ENCODE measurements at regions not wholly inside any gene's neighbourhood (a gene's known extent, or its start where the extent isn't known, plus 50 kb on each side); places are given as distances from the start of the nearest gene placed in this dataset.

GRCh38 chr9:12874395-12874794 lies 99.6 kb downstream of the LURAP1L start:
- no peak for TF ChIP-seq EZH2 (IDR thresholded peaks at IDR 0.05)
- TF ChIP-seq FOXP2 (optimal IDR thresholded peaks at IDR 0.05; ENCODE audit: control extremely low read depth, extremely low read length, insufficient read depth): no peak
- TF ChIP-seq POLR2AphosphoS5 (IDR thresholded peaks at IDR 0.05; ENCODE audit: borderline replicate concordance, low read depth, low read length): no peak
- no peaks in the 10 kb centered on the region for H3K36me3 ChIP-seq (ENCODE audit: insufficient read depth, low read length)
- no peak overlapping the region for H3K27ac ChIP-seq
- DNase-seq (ENCODE audit: low read depth, low spot score): no peak
- no peaks in the 10 kb centered on the region for H3K9me3 ChIP-seq (ENCODE audit: low read depth, low read length)
- no peak overlapping the region for H3K9ac ChIP-seq (ENCODE audit: insufficient read length)
- H3K4me3 ChIP-seq: no peak overlapping the region

DNA sequence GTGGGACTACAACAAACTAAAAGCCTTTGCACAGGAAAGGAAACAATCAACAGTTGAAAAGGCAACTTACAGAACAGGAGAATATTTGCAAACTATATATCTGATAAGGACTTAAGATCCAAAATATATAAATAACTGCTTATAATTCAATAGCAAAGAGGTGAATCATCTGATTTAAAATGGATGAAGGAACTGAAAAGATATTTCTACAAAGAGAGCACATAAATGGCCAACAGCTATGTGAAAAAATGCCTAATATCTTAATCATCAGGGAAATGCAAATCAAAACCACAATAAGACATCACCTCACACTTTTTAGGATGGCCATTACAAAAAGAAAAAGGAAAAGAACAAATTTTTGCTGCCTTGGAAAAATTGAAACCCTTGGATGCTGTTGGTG lies 100.4 kb downstream of the LURAP1L start:
- TF ChIP-seq EZH2 (IDR thresholded peaks at IDR 0.05) (no peak), FOXP2 (optimal IDR thresholded peaks at IDR 0.05; ENCODE audit: control extremely low read depth, extremely low read length, insufficient read depth) (no peak), POLR2AphosphoS5 (IDR thresholded peaks at IDR 0.05; ENCODE audit: borderline replicate concordance, low read depth, low read length) (no peak)
- Histone ChIP-seq H3K27ac (no peak overlapping the region), H3K4me3 (no peak overlapping the region), H3K9ac (ENCODE audit: insufficient read length) (no peak overlapping the region), H3K36me3 (ENCODE audit: insufficient read depth, low read length) (no peaks in the 10 kb centered on the region), H3K9me3 (ENCODE audit: low read depth, low read length) (no peaks in the 10 kb centered on the region)
- no peak for DNase-seq (ENCODE audit: low read depth, low spot score)

GRCh38 chr9:12876872-12877271 lies 102.1 kb downstream of the LURAP1L start:
- DNase-seq (ENCODE audit: low read depth, low spot score): no peak
- no peak overlapping the region for H3K9ac ChIP-seq (ENCODE audit: insufficient read length)

GRCh38 chr9:12878351-12878978 lies 103.6 kb downstream of the LURAP1L start:
- Histone ChIP-seq H3K9ac (ENCODE audit: insufficient read length) (no peak overlapping the region), H3K4me3 (no peak overlapping the region), H3K36me3 (ENCODE audit: insufficient read depth, low read length) (no peaks in the 10 kb centered on the region), H3K27ac (no peak overlapping the region), H3K9me3 (ENCODE audit: low read depth, low read length) (no peaks in the 10 kb centered on the region)
- TF ChIP-seq FOXP2 (optimal IDR thresholded peaks at IDR 0.05; ENCODE audit: control extremely low read depth, extremely low read length, insufficient read depth): no peak
- TF ChIP-seq EZH2 (IDR thresholded peaks at IDR 0.05): no peak
- TF ChIP-seq POLR2AphosphoS5 (IDR thresholded peaks at IDR 0.05; ENCODE audit: borderline replicate concordance, low read depth, low read length): no peak
- DNase-seq (ENCODE audit: low read depth, low spot score): no peak

More at GRCh38 chr9:12876872-12877271, 102.1 kb downstream of the LURAP1L start:
- Histone ChIP-seq H3K36me3 (ENCODE audit: insufficient read depth, low read length) (no peaks in the 10 kb centered on the region), H3K4me3 (no peak overlapping the region), H3K27ac (no peak overlapping the region), H3K9me3 (ENCODE audit: low read depth, low read length) (no peaks in the 10 kb centered on the region)
- TF ChIP-seq FOXP2 (optimal IDR thresholded peaks at IDR 0.05; ENCODE audit: control extremely low read depth, extremely low read length, insufficient read depth): no peak
- TF ChIP-seq EZH2 (IDR thresholded peaks at IDR 0.05): no peak
- no peak for TF ChIP-seq POLR2AphosphoS5 (IDR thresholded peaks at IDR 0.05; ENCODE audit: borderline replicate concordance, low read depth, low read length)

DNA sequence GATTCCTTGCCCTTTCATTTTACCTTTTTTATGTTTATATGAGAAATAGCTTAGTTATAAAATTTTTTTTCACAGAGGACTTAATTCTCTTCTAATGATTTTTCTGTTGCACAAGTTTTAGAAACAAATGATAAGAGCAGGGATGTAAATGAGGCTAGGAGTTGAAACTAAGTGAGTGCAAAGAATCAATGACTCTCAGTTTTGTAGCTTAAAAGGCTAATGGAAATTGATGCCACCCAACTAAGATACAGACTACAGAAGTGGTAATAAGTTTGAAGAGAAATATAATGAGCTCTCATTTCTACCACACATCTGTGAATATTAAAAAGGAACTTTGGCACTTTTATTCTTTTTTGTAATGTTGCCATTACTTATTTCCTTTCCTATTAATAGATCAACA lies 105.1 kb downstream of the LURAP1L start:
- TF ChIP-seq FOXP2 (optimal IDR thresholded peaks at IDR 0.05; ENCODE audit: control extremely low read depth, extremely low read length, insufficient read depth) (no peak), POLR2AphosphoS5 (IDR thresholded peaks at IDR 0.05; ENCODE audit: borderline replicate concordance, low read depth, low read length) (no peak), EZH2 (IDR thresholded peaks at IDR 0.05) (no peak)

DNA sequence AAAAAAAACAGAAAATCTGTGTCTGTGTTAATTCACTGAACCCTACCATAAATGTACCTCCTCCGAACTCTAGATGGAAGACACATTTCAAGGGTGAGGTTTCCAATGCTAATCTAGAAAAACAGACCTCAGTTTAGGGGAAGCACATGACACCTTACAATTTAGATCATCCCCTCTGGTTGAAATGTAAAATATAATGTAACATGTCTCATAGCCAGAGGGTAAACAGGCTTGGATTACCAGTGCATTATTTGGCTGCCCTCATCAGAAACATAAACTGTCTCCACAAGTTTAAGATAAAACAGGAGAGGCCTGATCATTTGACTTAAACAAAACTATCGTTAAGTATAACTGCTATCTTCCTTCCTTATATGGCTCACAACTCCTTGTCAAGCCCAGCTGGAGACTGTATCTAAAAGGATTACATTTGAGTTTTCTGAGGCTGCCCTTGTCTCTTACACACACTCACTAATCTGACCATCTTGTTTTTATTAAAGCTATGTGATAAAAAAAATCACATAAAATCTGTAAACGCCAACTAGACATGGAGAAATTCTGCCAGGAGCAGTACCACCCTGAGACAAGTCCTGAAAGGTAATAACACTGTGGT lies 105.7 kb downstream of the LURAP1L start:
- H3K4me3 ChIP-seq: peak overlapping the region; percentile 67
- no peaks in the 10 kb centered on the region for H3K9me3 ChIP-seq (ENCODE audit: low read depth, low read length)
- H3K9ac ChIP-seq (ENCODE audit: insufficient read length): peak overlapping the region; percentile 58
- no peak for TF ChIP-seq EZH2 (IDR thresholded peaks at IDR 0.05)
- TF ChIP-seq FOXP2 (optimal IDR thresholded peaks at IDR 0.05; ENCODE audit: control extremely low read depth, extremely low read length, insufficient read depth): no peak
- TF ChIP-seq POLR2AphosphoS5 (IDR thresholded peaks at IDR 0.05; ENCODE audit: borderline replicate concordance, low read depth, low read length): no peak
- peak; percentile 42 for DNase-seq (ENCODE audit: low read depth, low spot score)
- peak overlapping the region; percentile 96 for H3K27ac ChIP-seq
- H3K36me3 ChIP-seq (ENCODE audit: insufficient read depth, low read length): no peaks in the 10 kb centered on the region

More for the DNA sequence above, 105.1 kb downstream of the LURAP1L start:
- H3K36me3 ChIP-seq (ENCODE audit: insufficient read depth, low read length): no peaks in the 10 kb centered on the region
- DNase-seq (ENCODE audit: low read depth, low spot score): no peak
- peak overlapping the region; percentile 58 for H3K9ac ChIP-seq (ENCODE audit: insufficient read length)
- H3K27ac ChIP-seq: peak overlapping the region; percentile 96
- peak overlapping the region; percentile 67 for H3K4me3 ChIP-seq
- no peaks in the 10 kb centered on the region for H3K9me3 ChIP-seq (ENCODE audit: low read depth, low read length)

DNA sequence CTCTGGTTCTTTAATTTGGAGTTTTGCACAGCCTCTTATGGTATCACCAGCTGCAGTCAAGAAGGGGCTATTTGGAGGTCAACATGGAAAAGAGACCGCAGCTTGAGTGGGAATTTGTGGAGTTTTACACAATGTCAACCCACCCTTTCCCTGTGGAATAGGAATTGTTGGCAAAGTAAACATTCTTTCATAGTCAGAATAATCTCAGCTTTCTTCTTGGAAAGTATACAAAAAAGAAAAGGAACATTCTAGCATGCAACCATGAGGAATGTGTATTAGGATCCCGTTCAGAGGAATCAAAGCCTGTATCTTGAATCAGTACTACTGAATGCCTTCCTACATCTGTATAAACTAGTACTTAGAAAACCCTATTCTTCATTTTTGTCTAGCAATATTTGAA lies 107.6 kb downstream of the LURAP1L start:
- H3K36me3 ChIP-seq (ENCODE audit: insufficient read depth, low read length): no peaks in the 10 kb centered on the region
- no peak for TF ChIP-seq FOXP2 (optimal IDR thresholded peaks at IDR 0.05; ENCODE audit: control extremely low read depth, extremely low read length, insufficient read depth)
- TF ChIP-seq POLR2AphosphoS5 (IDR thresholded peaks at IDR 0.05; ENCODE audit: borderline replicate concordance, low read depth, low read length): no peak
- TF ChIP-seq EZH2 (IDR thresholded peaks at IDR 0.05): no peak
- H3K9ac ChIP-seq (ENCODE audit: insufficient read length): no peak overlapping the region
- no peak overlapping the region for H3K4me3 ChIP-seq
- H3K27ac ChIP-seq: no peak overlapping the region
- no peaks in the 10 kb centered on the region for H3K9me3 ChIP-seq (ENCODE audit: low read depth, low read length)
- no peak for DNase-seq (ENCODE audit: low read depth, low spot score)

DNA sequence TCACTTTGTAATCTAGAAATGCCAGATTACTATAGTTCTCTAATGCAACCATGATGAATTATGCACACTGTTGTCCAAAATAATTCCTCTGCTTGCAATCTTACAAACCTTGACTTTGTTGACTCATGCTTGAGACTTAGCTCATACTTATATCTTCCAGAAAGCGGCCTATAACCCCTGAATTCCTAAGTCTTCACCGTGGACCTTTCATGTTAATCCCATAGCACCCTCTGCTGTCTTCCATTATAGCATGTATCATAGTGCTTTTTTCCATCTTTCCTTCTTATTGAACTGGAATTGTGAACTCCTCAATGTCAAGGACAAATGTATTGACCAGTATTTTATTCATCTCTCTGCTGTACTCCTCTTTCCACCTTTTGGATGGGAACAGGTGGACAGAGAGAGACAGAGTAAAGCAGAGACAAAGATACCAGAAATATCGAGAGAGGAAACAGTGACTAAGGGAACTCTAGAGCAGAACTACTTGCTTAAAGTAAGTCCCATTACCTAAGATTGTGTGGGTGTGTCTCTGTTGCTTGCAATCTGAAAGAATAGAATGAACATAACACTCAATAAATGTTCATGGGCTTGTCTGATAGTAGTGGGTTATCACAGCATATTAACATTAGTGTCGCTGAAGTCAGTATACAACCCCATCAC lies 110.0 kb downstream of the LURAP1L start:
- Histone ChIP-seq H3K9ac (ENCODE audit: insufficient read length) (no peak overlapping the region), H3K27ac (no peak overlapping the region)

More for the DNA sequence above, 110.0 kb downstream of the LURAP1L start:
- TF ChIP-seq EZH2 (IDR thresholded peaks at IDR 0.05) (no peak), POLR2AphosphoS5 (IDR thresholded peaks at IDR 0.05; ENCODE audit: borderline replicate concordance, low read depth, low read length) (no peak), FOXP2 (optimal IDR thresholded peaks at IDR 0.05; ENCODE audit: control extremely low read depth, extremely low read length, insufficient read depth) (no peak)
- no peak for DNase-seq (ENCODE audit: low read depth, low spot score)
- Histone ChIP-seq H3K9me3 (ENCODE audit: low read depth, low read length) (no peaks in the 10 kb centered on the region), H3K4me3 (no peak overlapping the region), H3K36me3 (ENCODE audit: insufficient read depth, low read length) (no peaks in the 10 kb centered on the region)

Data from SK-N-MC (cell line).